ENCODE measurements at regions not wholly inside any gene's neighbourhood (a gene's known extent, or its start where the extent isn't known, plus 50 kb on each side); places are given as distances from the start of the nearest gene placed in this dataset.

GRCh38 chr9:4421847-4422246 lies 68.4 kb upstream of the SLC1A1 start:
- H3K27me3 Mint-ChIP-seq = peaks cover 3 to 22% of the 10 kb centered on the region in 2 donors
- H3K4me1 Mint-ChIP-seq = peaks cover 9 to 15% (median 13%) of the 10 kb centered on the region in 3 donors
- ChIA-PET CTCF (no interaction called here), POLR2A (no interaction called here)
- DNase-seq = no peak
- H3K27ac ChIP-seq (ENCODE audit: low read depth, low read length) = no peak overlapping the region
- H3K4me3 ChIP-seq (ENCODE audit: low read length) = no peak overlapping the region
- H3K27ac Mint-ChIP-seq = no peak overlapping the region
- H3K36me3 ChIP-seq (ENCODE audit: insufficient read depth, low read length) = no peaks in the 10 kb centered on the region
- no peaks in the 10 kb centered on the region for H3K9me3 ChIP-seq (ENCODE audit: low read length)
- H3K27me3 ChIP-seq (ENCODE audit: insufficient read depth, low read length, poor library complexity, severe bottlenecking) = no peaks in the 10 kb centered on the region
- H3K4me1 ChIP-seq (ENCODE audit: insufficient read depth, low read length) = peaks cover 5% of the 10 kb centered on the region
- no peaks in the 10 kb centered on the region for H3K36me3 Mint-ChIP-seq
- H3K4me3 Mint-ChIP-seq = no peak overlapping the region
- no peaks in the 10 kb centered on the region for H3K9me3 Mint-ChIP-seq

GRCh38 chr9:4420351-4420750 lies 69.9 kb upstream of the SLC1A1 start:
- Mint-ChIP-seq H3K4me3 (no peak overlapping the region), H3K27ac (no peak overlapping the region), H3K4me1 (peaks cover 9 to 15% (median 13%) of the 10 kb centered on the region in 3 donors), H3K27me3 (peaks cover 2 to 21% of the 10 kb centered on the region in 2 donors), H3K36me3 (no peaks in the 10 kb centered on the region), H3K9me3 (no peaks in the 10 kb centered on the region)
- CTCF ChIA-PET = no interaction called here
- peaks cover 5% of the 10 kb centered on the region for H3K4me1 ChIP-seq (ENCODE audit: insufficient read depth, low read length)
- H3K4me3 ChIP-seq (ENCODE audit: low read length) = no peak overlapping the region
- H3K27me3 ChIP-seq (ENCODE audit: insufficient read depth, low read length, poor library complexity, severe bottlenecking) = no peaks in the 10 kb centered on the region
- POLR2A ChIA-PET = no interaction called here
- no peaks in the 10 kb centered on the region for H3K36me3 ChIP-seq (ENCODE audit: insufficient read depth, low read length)
- no peak for DNase-seq
- no peak overlapping the region for H3K27ac ChIP-seq (ENCODE audit: low read depth, low read length)
- H3K9me3 ChIP-seq (ENCODE audit: low read length) = no peaks in the 10 kb centered on the region

- Mint-ChIP-seq H3K9me3 (no peaks in the 10 kb centered on the region), H3K4me3 (no peak overlapping the region), H3K27ac (no peak overlapping the region), H3K4me1 (peaks cover 9 to 14% (median 12%) of the 10 kb centered on the region in 3 donors), H3K27me3 (peaks cover 2 to 16% of the 10 kb centered on the region in 2 donors), H3K36me3 (no peaks in the 10 kb centered on the region)
- DNase-seq = no peak
- H3K4me3 ChIP-seq (ENCODE audit: low read length) = no peak overlapping the region
- ChIA-PET POLR2A (no interaction called here), CTCF (no interaction called here)
- no peaks in the 10 kb centered on the region for H3K36me3 ChIP-seq (ENCODE audit: insufficient read depth, low read length)
- no peaks in the 10 kb centered on the region for H3K9me3 ChIP-seq (ENCODE audit: low read length)
- H3K4me1 ChIP-seq (ENCODE audit: insufficient read depth, low read length) = peaks cover 5% of the 10 kb centered on the region
- no peaks in the 10 kb centered on the region for H3K27me3 ChIP-seq (ENCODE audit: insufficient read depth, low read length, poor library complexity, severe bottlenecking)
- H3K27ac ChIP-seq (ENCODE audit: low read depth, low read length) = no peak overlapping the region
Measured at GRCh38 chr9:4417578-4418325, 72.5 kb upstream of the SLC1A1 start.

- DNase-seq = no peak
- Mint-ChIP-seq H3K27me3 (peaks cover 2 to 12% of the 10 kb centered on the region in 2 donors), H3K27ac (no peak overlapping the region), H3K36me3 (no peaks in the 10 kb centered on the region), H3K4me1 (peaks cover 0 to under 1% (median 0%) of the 10 kb centered on the region in 3 donors), H3K4me3 (no peak overlapping the region), H3K9me3 (no peaks in the 10 kb centered on the region)
- Histone ChIP-seq H3K27ac (ENCODE audit: low read depth, low read length) (no peak overlapping the region), H3K27me3 (ENCODE audit: insufficient read depth, low read length, poor library complexity, severe bottlenecking) (no peaks in the 10 kb centered on the region), H3K36me3 (ENCODE audit: insufficient read depth, low read length) (no peaks in the 10 kb centered on the region), H3K4me1 (ENCODE audit: insufficient read depth, low read length) (no peaks in the 10 kb centered on the region), H3K4me3 (ENCODE audit: low read length) (no peak overlapping the region), H3K9me3 (ENCODE audit: low read length) (no peaks in the 10 kb centered on the region)
- ChIA-PET CTCF (no interaction called here), POLR2A (no interaction called here)
Measured at GRCh38 chr9:4416467-4416866, 73.8 kb upstream of the SLC1A1 start.

GRCh38 chr9:4415281-4415680 lies 75.0 kb upstream of the SLC1A1 start:
- Mint-ChIP-seq H3K27me3 (peaks cover 2 to 12% of the 10 kb centered on the region in 2 donors), H3K27ac (no peak overlapping the region), H3K4me1 (no peaks in the 10 kb centered on the region), H3K4me3 (no peak overlapping the region), H3K9me3 (no peaks in the 10 kb centered on the region), H3K36me3 (no peaks in the 10 kb centered on the region)
- CTCF ChIA-PET = no interaction called here
- no peaks in the 10 kb centered on the region for H3K27me3 ChIP-seq (ENCODE audit: insufficient read depth, low read length, poor library complexity, severe bottlenecking)
- H3K4me1 ChIP-seq (ENCODE audit: insufficient read depth, low read length) = no peaks in the 10 kb centered on the region
- no peak overlapping the region for H3K4me3 ChIP-seq (ENCODE audit: low read length)
- POLR2A ChIA-PET = no interaction called here
- no peak overlapping the region for H3K27ac ChIP-seq (ENCODE audit: low read depth, low read length)
- H3K36me3 ChIP-seq (ENCODE audit: insufficient read depth, low read length) = no peaks in the 10 kb centered on the region
- no peak for DNase-seq
- no peaks in the 10 kb centered on the region for H3K9me3 ChIP-seq (ENCODE audit: low read length)

GRCh38 chr9:4413856-4414255 lies 76.4 kb upstream of the SLC1A1 start:
- Mint-ChIP-seq H3K9me3 (no peaks in the 10 kb centered on the region), H3K4me1 (no peaks in the 10 kb centered on the region), H3K27ac (no peak overlapping the region), H3K27me3 (peaks cover 0 to 12% of the 10 kb centered on the region in 2 donors), H3K36me3 (no peaks in the 10 kb centered on the region), H3K4me3 (no peak overlapping the region)
- Histone ChIP-seq H3K4me3 (ENCODE audit: low read length) (no peak overlapping the region), H3K27me3 (ENCODE audit: insufficient read depth, low read length, poor library complexity, severe bottlenecking) (no peaks in the 10 kb centered on the region), H3K27ac (ENCODE audit: low read depth, low read length) (no peak overlapping the region), H3K9me3 (ENCODE audit: low read length) (no peaks in the 10 kb centered on the region), H3K36me3 (ENCODE audit: insufficient read depth, low read length) (no peaks in the 10 kb centered on the region), H3K4me1 (ENCODE audit: insufficient read depth, low read length) (no peaks in the 10 kb centered on the region)
- POLR2A ChIA-PET = no interaction called here
- no peak for DNase-seq
- CTCF ChIA-PET = no interaction called here

GRCh38 chr9:4404156-4404555 lies 86.1 kb upstream of the SLC1A1 start:
- POLR2A ChIA-PET = no interaction called here
- Histone ChIP-seq H3K4me1 (ENCODE audit: insufficient read depth, low read length) (no peaks in the 10 kb centered on the region), H3K9me3 (ENCODE audit: low read length) (peaks cover 7% of the 10 kb centered on the region), H3K36me3 (ENCODE audit: insufficient read depth, low read length) (no peaks in the 10 kb centered on the region), H3K4me3 (ENCODE audit: low read length) (no peak overlapping the region), H3K27ac (ENCODE audit: low read depth, low read length) (no peak overlapping the region), H3K27me3 (ENCODE audit: insufficient read depth, low read length, poor library complexity, severe bottlenecking) (no peaks in the 10 kb centered on the region)
- H3K4me1 Mint-ChIP-seq = no peaks in the 10 kb centered on the region
- H3K27me3 Mint-ChIP-seq = peaks cover 8 to 41% of the 10 kb centered on the region in 2 donors
- no peak overlapping the region for H3K4me3 Mint-ChIP-seq
- H3K9me3 Mint-ChIP-seq = peaks cover 22 to 36% (median 30%) of the 10 kb centered on the region in 5 donors
- H3K27ac Mint-ChIP-seq = no peak overlapping the region
- peaks cover 3 to 32% (median 5%) of the 10 kb centered on the region in 3 donors for H3K36me3 Mint-ChIP-seq
- CTCF ChIA-PET = no interaction called here
- DNase-seq = no peak

GRCh38 chr9:4402501-4402900 lies 87.8 kb upstream of the SLC1A1 start:
- Histone ChIP-seq H3K27ac (ENCODE audit: low read depth, low read length) (no peak overlapping the region), H3K4me3 (ENCODE audit: low read length) (no peak overlapping the region), H3K27me3 (ENCODE audit: insufficient read depth, low read length, poor library complexity, severe bottlenecking) (no peaks in the 10 kb centered on the region), H3K36me3 (ENCODE audit: insufficient read depth, low read length) (no peaks in the 10 kb centered on the region), H3K4me1 (ENCODE audit: insufficient read depth, low read length) (no peaks in the 10 kb centered on the region), H3K9me3 (ENCODE audit: low read length) (peaks cover 7% of the 10 kb centered on the region)
- no peak overlapping the region for H3K4me3 Mint-ChIP-seq
- CTCF ChIA-PET = no interaction called here
- H3K27me3 Mint-ChIP-seq = peaks cover 11 to 57% of the 10 kb centered on the region in 2 donors
- no peak overlapping the region for H3K27ac Mint-ChIP-seq
- peaks cover 3 to 32% (median 6%) of the 10 kb centered on the region in 3 donors for H3K36me3 Mint-ChIP-seq
- no peaks in the 10 kb centered on the region for H3K4me1 Mint-ChIP-seq
- peaks cover 22 to 36% (median 30%) of the 10 kb centered on the region in 5 donors for H3K9me3 Mint-ChIP-seq
- POLR2A ChIA-PET = no interaction called here
- DNase-seq = no peak

Data from CD8-positive, alpha-beta memory T cell (primary cell).